HEK293 (cell line): ENCODE measurements at regions not wholly inside any gene's neighbourhood (a gene's known extent, or its start where the extent isn't known, plus 50 kb on each side); places are given as distances from the start of the nearest gene placed in this dataset.

Source experiments
- CTCF ChIA-PET: fragments of 350-600 bp; formaldehyde crosslinking; extraction: SDS; loops from one replicate; lab custom pipeline; 2021; ENCODE audit warnings: antibody characterized with exemption; lab: Yijun Ruan, JAX
- POLR2A ChIA-PET: fragments of 300-600 bp; formaldehyde crosslinking; extraction: SDS; loops from one replicate; lab custom pipeline; 2020; ENCODE audit warnings: antibody characterized with exemption, inconsistent platforms; lab: Yijun Ruan, JAX
- H3K27ac ChIP-seq: fragments of 200-500 bp; sonication (Bioruptor generic); 2 replicates; pipeline ENCODE4 v1.5.1; 2014; ENCODE audit warnings: low read depth, low read length, control low read depth, inconsistent platforms; ENCODE audit errors: extremely low read depth
- H3K36me3 ChIP-seq, 2 experiments: fragments of 200-500 bp in 1 of 2; sonication (Bioruptor generic) in 1 of 2; 1 replicate in 1 of 2; 2 replicates in 1 of 2; pipeline ENCODE4 v1.5.1; 2014 to 2017; ENCODE audit warnings: inconsistent platforms in 2 of 2, low read length in 2 of 2; ENCODE audit not compliant: control insufficient read depth in 2 of 2, insufficient read depth in 1 of 2
- H3K4me1 ChIP-seq: fragments of 200-500 bp; sonication (Bioruptor generic); 2 replicates; pipeline ENCODE4 v1.5.1; 2014; ENCODE audit warnings: mild to moderate bottlenecking, low read length, inconsistent platforms; ENCODE audit not compliant: control insufficient read depth, insufficient read depth
- H3K4me3 ChIP-seq: 2 replicates; pipeline ENCODE4 v1.5.1; 2011; ENCODE audit warnings: low read depth, mild to moderate bottlenecking, control low read depth, low read length, moderate library complexity
- H3K9me3 ChIP-seq: fragments of 200-500 bp; sonication (Bioruptor generic); 2 replicates; pipeline ENCODE4 v1.5.1; 2014; ENCODE audit warnings: low read depth, low read length, inconsistent platforms; ENCODE audit not compliant: control insufficient read depth, insufficient read depth
- CTCF ChIP-seq: fragments of 450-650 bp; formaldehyde crosslinking; IDR thresholded peaks from 2 replicates; pipeline ENCODE4 v1.5.1; 2016; ENCODE audit warnings: missing biosample characterization, missing genetic modification characterization
- GLI2 ChIP-seq: fragments of 450-650 bp; formaldehyde crosslinking; IDR thresholded peaks from 2 replicates; pipeline ENCODE4; 2017; ENCODE audit warnings: missing biosample characterization, missing genetic modification characterization, low read depth, borderline replicate concordance
- HOXD13 ChIP-seq: sonication (generic); formaldehyde crosslinking; IDR thresholded peaks from 2 replicates; pipeline ENCODE4 v1.8.0; 2022; ENCODE audit warnings: missing genetic modification reagents, borderline replicate concordance
- KLF1 ChIP-seq: fragments of 450-650 bp; formaldehyde crosslinking; IDR thresholded peaks from 2 replicates; pipeline ENCODE4 v1.5.1; 2016; ENCODE audit warnings: missing biosample characterization, missing genetic modification characterization
- KLF10 ChIP-seq: fragments of 450-650 bp; IDR thresholded peaks from 2 replicates; pipeline ENCODE4 v1.5.1; 2018; ENCODE audit warnings: missing biosample characterization, mild to moderate bottlenecking, missing genetic modification characterization
- KLF8 ChIP-seq: fragments of 450-650 bp; formaldehyde crosslinking; IDR thresholded peaks from 2 replicates; pipeline ENCODE4 v1.5.1; 2016; ENCODE audit warnings: missing biosample characterization, missing genetic modification characterization
- MEIS1 ChIP-seq: sonication (generic); formaldehyde crosslinking; IDR thresholded peaks from 2 replicates; pipeline ENCODE4 v1.8.1; 2022; ENCODE audit warnings: missing genetic modification reagents, mild to moderate bottlenecking, borderline replicate concordance
- OSR2 ChIP-seq: fragments of 450-650 bp; formaldehyde crosslinking; IDR thresholded peaks from 2 replicates; pipeline ENCODE4 v1.5.1; 2016; ENCODE audit warnings: missing biosample characterization, missing genetic modification characterization
- OVOL3 ChIP-seq: fragments of 450-650 bp; formaldehyde crosslinking; IDR thresholded peaks from 2 replicates; pipeline ENCODE4 v1.5.1; 2016; ENCODE audit warnings: missing biosample characterization, missing genetic modification characterization
- SETDB1 ChIP-seq: IDR thresholded peaks from one replicate; pipeline ENCODE4 v1.6.1; 2017; ENCODE audit warnings: mild to moderate bottlenecking, low read length, moderate library complexity, mixed read lengths; ENCODE audit not compliant: insufficient read length
- YY2 ChIP-seq: fragments of 450-650 bp; formaldehyde crosslinking; IDR thresholded peaks from 2 replicates; pipeline ENCODE4 v1.5.1; 2016; ENCODE audit warnings: missing biosample characterization, missing genetic modification characterization
- ZBTB1 ChIP-seq: fragments of 450-650 bp; formaldehyde crosslinking; IDR thresholded peaks from 2 replicates; pipeline ENCODE4 v1.5.1; 2016; ENCODE audit warnings: missing biosample characterization, missing genetic modification characterization
- ZBTB21 ChIP-seq: fragments of 450-650 bp; formaldehyde crosslinking; IDR thresholded peaks from 2 replicates; pipeline ENCODE4 v1.5.1; 2017; ENCODE audit warnings: missing biosample characterization, missing genetic modification characterization
- ZBTB44 ChIP-seq: fragments of 450-650 bp; IDR thresholded peaks from 2 replicates; pipeline ENCODE4 v1.5.1; 2018; ENCODE audit warnings: missing biosample characterization, mild to moderate bottlenecking, missing genetic modification characterization
- ZNF10 ChIP-seq: fragments of 450-650 bp; formaldehyde crosslinking; IDR thresholded peaks from 2 replicates; pipeline ENCODE4 v1.5.1; 2017; ENCODE audit warnings: missing biosample characterization, missing genetic modification characterization
- ZNF138 ChIP-seq: fragments of 450-650 bp; formaldehyde crosslinking; IDR thresholded peaks from 2 replicates; pipeline ENCODE4 v1.5.1; 2016; ENCODE audit warnings: missing biosample characterization, missing genetic modification characterization, borderline replicate concordance
- ZNF19 ChIP-seq: fragments of 450-650 bp; formaldehyde crosslinking; IDR thresholded peaks from 2 replicates; pipeline ENCODE4; 2016; ENCODE audit warnings: missing biosample characterization, missing genetic modification characterization, low read depth
- ZNF202 ChIP-seq: fragments of 450-650 bp; formaldehyde crosslinking; IDR thresholded peaks from 2 replicates; pipeline ENCODE4 v1.5.1; 2016; ENCODE audit warnings: missing biosample characterization, missing genetic modification characterization, borderline replicate concordance
- ZNF223 ChIP-seq: fragments of 450-650 bp; formaldehyde crosslinking; IDR thresholded peaks from 2 replicates; pipeline ENCODE4 v1.5.1; 2016; ENCODE audit warnings: missing biosample characterization, missing genetic modification characterization
- ZNF26 ChIP-seq: fragments of 450-650 bp; formaldehyde crosslinking; IDR thresholded peaks from 2 replicates; pipeline ENCODE4 v1.5.1; 2016; ENCODE audit warnings: missing biosample characterization, missing genetic modification characterization
- ZNF37A ChIP-seq: fragments of 450-650 bp; IDR thresholded peaks from 2 replicates; pipeline ENCODE4 v1.5.1; 2018; ENCODE audit warnings: missing biosample characterization, missing genetic modification characterization
- ZNF391 ChIP-seq: fragments of 450-650 bp; formaldehyde crosslinking; IDR thresholded peaks from 2 replicates; pipeline ENCODE4 v1.5.1; 2016; ENCODE audit warnings: low read depth, missing biosample characterization, missing genetic modification characterization, borderline replicate concordance
- ZNF510 ChIP-seq: fragments of 450-650 bp; formaldehyde crosslinking; IDR thresholded peaks from 2 replicates; pipeline ENCODE4 v1.5.1; 2018; ENCODE audit warnings: mild to moderate bottlenecking, missing genetic modification characterization, missing biosample characterization; ENCODE audit not compliant: insufficient replicate concordance
- ZNF621 ChIP-seq: fragments of 450-650 bp; formaldehyde crosslinking; IDR thresholded peaks from 2 replicates; pipeline ENCODE4 v1.5.1; 2017; ENCODE audit warnings: missing biosample characterization, missing genetic modification characterization
- ZNF677 ChIP-seq: fragments of 450-650 bp; IDR thresholded peaks from 2 replicates; pipeline ENCODE4 v1.5.0; 2018; ENCODE audit warnings: missing biosample characterization, mild to moderate bottlenecking, missing genetic modification characterization, moderate library complexity
- ZNF76 ChIP-seq: fragments of 450-650 bp; formaldehyde crosslinking; IDR thresholded peaks from 2 replicates; pipeline ENCODE4; 2016; ENCODE audit warnings: low read depth, missing biosample characterization, missing genetic modification characterization, borderline replicate concordance
- ZNF791 ChIP-seq: fragments of 450-650 bp; formaldehyde crosslinking; IDR thresholded peaks from 2 replicates; pipeline ENCODE4 v1.5.1; 2016; ENCODE audit warnings: missing biosample characterization, missing genetic modification characterization
- TF ChIP-seq, protein P1 (sequence below): fragments of 450-650 bp; formaldehyde crosslinking; IDR thresholded peaks from 2 replicates; pipeline ENCODE4 v1.5.0; 2017; ENCODE audit warnings: missing biosample characterization, missing genetic modification characterization, borderline replicate concordance

DNA sequence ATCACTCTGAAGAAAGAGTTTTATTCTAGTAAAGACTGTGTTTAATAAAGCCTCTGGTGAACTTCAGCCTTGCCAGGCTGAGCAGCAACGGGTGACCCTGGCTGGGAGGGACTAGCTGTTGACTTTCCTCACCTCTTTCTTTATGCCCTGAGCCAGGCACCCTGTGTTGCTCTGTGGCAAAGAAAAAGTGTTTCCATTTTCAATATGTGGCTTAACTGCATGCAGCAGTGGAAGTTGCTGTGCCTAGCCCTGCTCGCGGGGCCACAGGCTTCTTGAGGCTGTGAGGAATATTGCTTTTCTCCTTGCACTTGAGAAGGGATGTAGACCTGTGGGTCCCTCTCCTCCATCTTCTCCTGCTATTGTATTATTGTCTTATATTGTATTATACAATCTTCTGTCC is 67.0 kb downstream of the CXCL12 start (continued):
- TF ChIP-seq, protein P1, sequence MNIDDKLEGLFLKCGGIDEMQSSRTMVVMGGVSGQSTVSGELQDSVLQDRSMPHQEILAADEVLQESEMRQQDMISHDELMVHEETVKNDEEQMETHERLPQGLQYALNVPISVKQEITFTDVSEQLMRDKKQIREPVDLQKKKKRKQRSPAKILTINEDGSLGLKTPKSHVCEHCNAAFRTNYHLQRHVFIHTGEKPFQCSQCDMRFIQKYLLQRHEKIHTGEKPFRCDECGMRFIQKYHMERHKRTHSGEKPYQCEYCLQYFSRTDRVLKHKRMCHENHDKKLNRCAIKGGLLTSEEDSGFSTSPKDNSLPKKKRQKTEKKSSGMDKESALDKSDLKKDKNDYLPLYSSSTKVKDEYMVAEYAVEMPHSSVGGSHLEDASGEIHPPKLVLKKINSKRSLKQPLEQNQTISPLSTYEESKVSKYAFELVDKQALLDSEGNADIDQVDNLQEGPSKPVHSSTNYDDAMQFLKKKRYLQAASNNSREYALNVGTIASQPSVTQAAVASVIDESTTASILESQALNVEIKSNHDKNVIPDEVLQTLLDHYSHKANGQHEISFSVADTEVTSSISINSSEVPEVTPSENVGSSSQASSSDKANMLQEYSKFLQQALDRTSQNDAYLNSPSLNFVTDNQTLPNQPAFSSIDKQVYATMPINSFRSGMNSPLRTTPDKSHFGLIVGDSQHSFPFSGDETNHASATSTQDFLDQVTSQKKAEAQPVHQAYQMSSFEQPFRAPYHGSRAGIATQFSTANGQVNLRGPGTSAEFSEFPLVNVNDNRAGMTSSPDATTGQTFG: no peak
- TF ChIP-seq KLF8 (tag by site-specific recombination) (no peak), OVOL3 (tag by site-specific recombination) (no peak), ZBTB44 (tag by site-specific recombination) (no peak)

DNA sequence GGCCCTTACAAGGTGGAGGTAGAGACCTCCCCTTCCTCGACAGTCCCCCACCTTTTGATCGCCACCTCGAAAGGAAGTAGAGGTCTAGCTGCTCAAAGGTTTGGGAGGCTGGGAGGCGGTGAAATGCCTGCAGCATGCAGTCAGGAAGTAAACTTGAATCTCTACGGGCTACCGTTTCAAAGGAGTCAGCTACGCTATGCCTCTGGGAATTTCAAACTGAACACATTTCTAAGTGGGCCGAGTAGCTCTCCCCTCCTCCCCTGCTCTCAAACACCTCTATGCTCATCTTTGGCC is 68.0 kb downstream of the CXCL12 start:
- H3K9me3 ChIP-seq: no peaks in the 10 kb centered on the region
- POLR2A ChIA-PET: no interaction called here
- CTCF ChIA-PET: interaction anchor here (0.5 kb wide), 1 partner anchor 544 kb away, joined by 3 read pairs; no protein-coding TSS in a partner anchor
- H3K36me3 ChIP-seq: no peaks in the 10 kb centered on the region
- H3K4me3 ChIP-seq: no peak overlapping the region
- no peaks in the 10 kb centered on the region for H3K4me1 ChIP-seq
- TF ChIP-seq ZNF621 (tag by site-specific recombination) (no peak), SETDB1 (no peak), KLF10 (tag by site-specific recombination) (no peak), ZNF202 (tag by site-specific recombination) (no peak), ZNF791 (no peak), GLI2 (no peak), ZBTB21 (no peak), ZBTB1 (no peak), ZNF223 (no peak), OSR2 (no peak), ZNF10 (tag by site-specific recombination) (no peak)
- TF ChIP-seq, all 188 proteins: peak for 0
- no peak overlapping the region for H3K27ac ChIP-seq

DNA sequence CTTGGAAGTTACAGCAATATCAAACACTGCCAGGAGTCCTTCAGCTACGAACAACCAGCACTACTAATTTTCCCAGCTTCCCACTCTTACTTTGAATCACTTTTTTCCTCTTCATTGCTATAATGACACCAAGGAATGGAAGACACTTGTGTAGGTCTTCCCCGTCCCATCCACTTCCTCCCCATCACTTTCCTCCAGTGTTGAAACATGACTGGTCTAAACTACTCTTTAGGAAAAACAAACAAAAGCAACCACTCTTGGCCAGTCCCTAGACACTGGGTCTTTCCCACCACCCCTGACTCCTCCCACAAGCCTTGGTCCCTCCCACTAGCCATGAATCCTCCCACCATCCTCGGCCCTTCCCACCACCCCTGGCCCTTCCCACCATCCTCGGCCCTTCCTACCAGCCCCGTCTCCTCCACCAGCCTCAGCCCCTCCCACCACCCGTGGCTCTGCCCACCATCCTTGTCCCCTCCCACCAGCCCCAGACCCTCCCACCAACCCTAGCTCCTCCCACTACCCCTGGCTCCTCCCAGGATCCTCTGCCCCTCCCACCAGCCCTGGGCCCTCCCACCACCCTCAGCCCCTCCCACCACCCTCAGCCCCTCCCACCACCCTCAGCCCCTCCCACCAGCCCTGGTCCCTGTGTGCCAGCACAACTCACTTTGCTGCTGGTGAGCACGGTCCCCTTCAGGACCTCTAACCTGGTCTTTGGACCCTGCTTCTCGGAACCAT is 68.5 kb downstream of the CXCL12 start:
- H3K4me1 ChIP-seq: no peaks in the 10 kb centered on the region
- H3K27ac ChIP-seq: no peak overlapping the region
- H3K36me3 ChIP-seq: no peaks in the 10 kb centered on the region
- no peaks in the 10 kb centered on the region for H3K9me3 ChIP-seq
- H3K4me3 ChIP-seq: no peak overlapping the region
- CTCF ChIA-PET: interaction anchor here (0.5 to 1.0 kb wide), 2 partner anchors 8 to 545 kb away, joined by 3 read pairs; no protein-coding TSS in a partner anchor
- POLR2A ChIA-PET: no interaction called here
- no peak for TF ChIP-seq ZNF621 (tag by site-specific recombination)
- no peak for TF ChIP-seq ZNF391 (tag by site-specific recombination)
- TF ChIP-seq ZNF76: peak; percentile 46; the same call in 1 of the 2 replicates
- TF ChIP-seq ZNF37A: no peak
- no peak for TF ChIP-seq ZNF26 (tag by site-specific recombination)
- TF ChIP-seq KLF1 (tag by site-specific recombination): no peak
- TF ChIP-seq ZNF677 (tag by site-specific recombination): no peak
- no peak for TF ChIP-seq HOXD13 (CRISPR knock-in tag)
- no peak for TF ChIP-seq ZNF138
- no peak for TF ChIP-seq ZNF202 (tag by site-specific recombination)
- no peak for TF ChIP-seq YY2 (tag by site-specific recombination)
- no peak for TF ChIP-seq ZNF10 (tag by site-specific recombination)
- no peak for TF ChIP-seq ZNF510 (tag by site-specific recombination)
- TF ChIP-seq MEIS1 (CRISPR knock-in tag): no peak
- TF ChIP-seq ZNF19 (tag by site-specific recombination): no peak
- TF ChIP-seq CTCF: no peak
